IPS-NIHi7 (cell line): ENCODE measurements at regions not wholly inside any gene's neighbourhood (a gene's known extent, or its start where the extent isn't known, plus 50 kb on each side); places are given as distances from the start of the nearest gene placed in this dataset.
"Not testable (repeated sequence)": the region's sequence is repeated elsewhere in the genome, so short reads cannot be mapped to it uniquely, and the experiment has no call there.

Source experiments
- DNase-seq: peaks from one replicate; pipeline ENCODE4 v3.0.0; 2012; ENCODE audit warnings: mixed read lengths; ENCODE audit errors: extremely low spot score

DNA sequence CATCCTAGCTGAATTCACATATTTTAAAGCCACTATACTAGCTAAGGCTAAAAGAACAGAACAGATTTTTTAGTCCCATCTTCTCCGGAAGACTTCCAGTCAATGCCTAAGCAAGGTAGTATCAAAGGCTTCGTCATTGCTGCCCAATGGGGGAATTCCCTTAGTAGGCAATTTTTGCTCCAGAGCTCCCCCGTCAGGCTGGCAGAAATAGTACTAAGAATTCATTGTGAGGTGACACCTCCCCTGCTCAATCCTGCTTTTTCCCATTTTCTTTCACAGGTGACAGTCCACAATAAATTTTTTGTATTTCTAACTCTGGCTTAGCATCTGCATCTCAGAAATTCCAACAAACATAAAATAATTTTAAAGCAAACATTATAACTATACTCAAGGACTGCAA is 52.8 kb upstream of the SRSF6 start:
- DNase-seq, result peak; percentile 35

GRCh38 chr20:43400882-43401281 is 56.8 kb upstream of the SRSF6 start:
- DNase-seq, result not testable (repeated sequence)

GRCh38 chr20:43398676-43399324 is 58.9 kb upstream of the SRSF6 start:
- DNase-seq, result no peak

DNA sequence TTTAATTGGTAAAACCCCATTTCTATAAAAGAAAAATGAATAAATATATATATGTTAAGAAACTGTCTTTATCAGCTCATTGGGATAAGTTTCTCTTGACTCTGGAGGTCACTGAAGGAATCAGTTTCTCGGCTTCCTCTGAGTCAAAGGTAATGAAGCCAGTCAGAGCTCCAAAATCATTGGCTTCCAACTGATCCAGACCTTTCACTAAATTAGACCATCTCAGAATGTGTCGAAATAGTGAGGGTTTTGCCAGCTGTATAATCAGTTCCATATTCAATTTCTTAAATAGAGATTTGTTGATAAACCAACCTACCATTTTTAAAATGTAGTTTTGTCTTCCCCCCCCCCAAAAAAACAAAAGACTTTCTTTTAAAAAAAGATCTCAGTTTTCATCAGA is 60.5 kb upstream of the SRSF6 start:
- no peak for DNase-seq

- no peak for DNase-seq
Measured at GRCh38 chr20:43393052-43393451, 64.6 kb upstream of the SRSF6 start.

GRCh38 chr20:43392561-43392960 is 65.1 kb upstream of the SRSF6 start:
- no peak for DNase-seq

GRCh38 chr20:43389839-43390626 is 67.7 kb upstream of the SRSF6 start:
- DNase-seq, result peak; percentile 22

GRCh38 chr20:43389211-43389610 is 68.5 kb upstream of the SRSF6 start:
- DNase-seq, result no peak

GRCh38 chr20:43388268-43389002 is 69.3 kb upstream of the SRSF6 start:
- no peak for DNase-seq

DNA sequence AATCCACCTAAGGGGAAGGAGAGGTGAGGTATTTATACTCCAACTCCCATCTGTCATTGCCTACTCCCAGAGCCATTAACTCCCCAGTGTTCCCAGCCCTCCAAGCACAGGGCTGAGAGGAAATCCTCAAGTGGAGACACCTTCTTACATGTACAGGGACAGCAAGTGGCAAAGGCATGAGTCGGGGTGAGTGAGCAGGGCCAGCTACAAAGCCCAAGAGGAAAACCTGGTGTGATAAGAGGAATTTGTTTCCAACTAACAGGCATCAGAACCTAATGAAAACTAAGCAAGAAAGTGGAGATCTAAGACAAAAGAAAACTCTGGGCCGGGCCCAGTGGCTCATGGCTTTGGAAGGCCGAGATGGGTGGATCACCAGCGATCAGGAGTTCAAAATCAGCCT is 70.0 kb upstream of the SRSF6 start:
- no peak for DNase-seq

DNA sequence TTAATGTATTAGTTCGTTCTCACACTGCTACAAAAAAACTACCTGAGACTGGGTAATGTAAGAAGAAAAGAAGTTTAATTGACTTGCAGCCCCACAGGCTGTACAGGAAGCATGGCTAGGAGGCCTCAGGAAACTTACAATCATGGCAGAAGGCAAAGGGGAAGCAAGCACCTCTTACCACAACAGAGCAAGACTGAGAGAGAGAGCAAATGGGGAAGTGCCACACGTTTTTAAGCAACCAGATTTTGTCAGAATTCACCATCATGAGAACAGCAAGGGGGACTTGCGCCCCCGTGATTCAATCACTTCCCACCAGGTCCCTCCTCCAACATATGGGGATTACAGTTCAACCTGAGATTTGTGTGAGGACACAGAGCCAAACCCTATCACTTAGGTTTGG is 70.8 kb upstream of the SRSF6 start:
- DNase-seq, result no peak

DNA sequence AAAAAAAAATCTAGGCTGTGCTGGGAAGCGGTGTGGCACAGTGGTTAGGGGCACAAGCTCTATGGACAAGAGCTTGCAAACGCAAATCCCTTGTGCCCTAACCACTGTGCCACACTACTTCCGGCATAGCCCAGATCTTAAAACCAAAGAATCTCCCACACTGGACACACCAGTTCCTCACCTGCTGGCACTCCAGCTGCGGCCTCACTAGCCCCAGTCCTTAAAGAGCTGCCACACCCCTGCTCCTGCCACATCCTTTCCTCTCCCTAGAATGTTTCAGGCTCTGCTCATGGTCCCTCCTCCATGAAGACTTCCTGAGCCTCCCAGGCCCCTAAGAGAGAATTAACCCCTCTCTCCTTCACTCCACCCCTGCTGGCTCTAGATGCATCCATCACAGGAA is 71.8 kb upstream of the SRSF6 start:
- DNase-seq, result no peak

DNA sequence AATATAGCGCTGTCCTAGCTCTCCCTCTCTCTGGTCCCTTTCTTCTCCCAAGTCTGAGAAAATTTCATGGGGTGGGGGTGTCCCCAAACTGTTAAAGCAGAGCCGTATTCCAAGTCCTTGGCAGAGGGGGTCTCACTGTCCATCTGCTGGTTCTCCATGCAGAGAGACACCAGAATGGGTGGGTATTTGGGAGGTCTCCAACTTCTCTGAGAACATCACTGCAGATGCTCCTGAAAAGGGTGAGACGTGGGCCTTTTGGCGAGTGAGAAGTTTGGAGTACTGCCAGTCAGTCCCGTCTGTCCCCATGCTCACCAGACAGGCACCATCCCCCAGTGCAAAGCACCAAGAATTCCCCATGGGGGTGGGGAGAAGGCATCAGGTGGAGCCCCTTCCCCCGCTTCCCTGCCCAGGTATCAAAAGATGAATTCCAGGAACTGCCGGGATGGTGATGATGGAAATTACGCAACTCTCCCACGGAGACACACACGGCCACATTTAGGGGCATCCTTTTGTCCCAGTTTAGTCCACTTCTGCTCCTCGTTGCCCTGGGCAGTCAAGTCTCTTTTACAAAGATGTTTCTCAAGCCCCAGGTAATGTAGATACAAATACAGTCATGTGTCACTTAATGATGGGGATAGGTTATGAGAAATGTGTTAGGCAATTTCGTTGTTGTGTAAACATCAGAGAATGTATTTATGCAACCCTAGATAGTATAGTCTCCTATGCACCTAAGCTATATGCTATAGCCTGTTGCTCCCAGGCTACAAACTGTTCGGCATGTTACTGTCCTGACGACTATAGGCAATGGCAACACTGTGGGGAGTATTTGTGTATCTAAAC is 73.4 kb upstream of the SRSF6 start:
- no peak for DNase-seq

GRCh38 chr20:43383026-43383795 is 74.5 kb upstream of the SRSF6 start:
- DNase-seq, result no peak

DNA sequence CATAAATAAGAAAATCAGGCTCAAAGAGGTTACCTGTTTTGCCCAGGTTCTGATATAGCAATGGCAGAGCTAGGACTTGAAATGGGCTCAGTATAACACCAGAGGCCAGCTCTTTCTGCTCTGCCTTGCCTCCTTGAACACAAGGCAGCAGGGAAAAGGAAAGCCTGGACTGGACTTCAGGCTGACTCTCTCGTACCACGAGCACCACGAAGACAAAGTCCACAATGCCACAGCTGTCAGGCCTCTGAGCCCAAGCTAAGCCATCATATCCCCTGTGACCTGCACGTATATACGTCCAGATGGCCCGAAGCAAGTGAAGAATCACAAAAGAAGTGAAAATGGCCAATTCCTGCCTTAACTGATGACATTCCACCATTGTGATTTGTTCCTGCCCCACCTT is 75.6 kb upstream of the SRSF6 start:
- not testable (repeated sequence) for DNase-seq

DNA sequence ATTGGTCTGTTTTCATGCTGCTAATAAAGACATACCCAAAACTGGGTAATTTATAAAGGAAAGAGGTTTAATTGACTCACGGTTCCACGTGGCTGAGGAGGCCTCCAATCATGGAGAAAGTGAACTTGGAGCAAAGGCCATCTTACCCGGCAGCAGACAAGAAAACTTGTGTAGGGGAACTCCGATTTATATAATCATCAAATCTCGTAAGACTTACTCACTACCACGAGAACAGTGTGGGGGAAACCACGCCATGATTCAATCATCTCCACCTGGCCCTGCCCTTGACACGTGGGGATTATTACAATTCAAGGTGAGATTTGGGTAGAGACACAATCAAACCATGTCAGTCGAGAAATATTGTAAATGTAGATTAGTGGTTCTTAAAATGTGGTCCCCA is 76.2 kb upstream of the SRSF6 start:
- not testable (repeated sequence) for DNase-seq

GRCh38 chr20:43379239-43379917 is 78.3 kb upstream of the SRSF6 start:
- DNase-seq, result no peak

- no peak for DNase-seq
Measured at GRCh38 chr20:43376831-43377230, 80.9 kb upstream of the SRSF6 start.

- no peak for DNase-seq
Measured at GRCh38 chr20:43375591-43375990, 82.1 kb upstream of the SRSF6 start.

- no peak for DNase-seq
Measured at GRCh38 chr20:43372051-43372450, 85.6 kb upstream of the SRSF6 start.

- no peak for DNase-seq
Measured at GRCh38 chr20:43365691-43366090, 92.0 kb upstream of the SRSF6 start.
